ENCODE measurements at regions not wholly inside any gene's neighbourhood (a gene's known extent, or its start where the extent isn't known, plus 50 kb on each side); places are given as distances from the start of the nearest gene placed in this dataset.

DNA sequence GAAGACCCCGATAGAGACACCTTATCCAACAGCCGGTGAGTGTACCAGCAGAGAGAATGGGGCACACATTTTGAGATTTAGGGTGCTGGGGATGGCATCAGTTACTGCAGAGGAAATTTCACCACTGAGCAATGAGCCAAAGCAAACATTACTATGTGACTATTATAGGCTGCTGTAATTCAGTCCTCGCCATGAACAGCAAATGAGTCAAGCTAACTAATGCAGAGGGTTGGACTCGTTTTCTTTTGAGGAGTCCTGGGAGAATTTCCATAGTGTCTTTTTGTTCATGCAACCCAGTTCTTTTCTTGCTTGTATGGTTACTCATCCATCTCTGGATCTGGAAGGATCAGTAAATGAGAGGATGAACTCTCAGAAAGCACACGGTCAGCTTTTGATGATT is 323.8 kb downstream of the PSAT1 start:
- TF ChIP-seq, protein P1, sequence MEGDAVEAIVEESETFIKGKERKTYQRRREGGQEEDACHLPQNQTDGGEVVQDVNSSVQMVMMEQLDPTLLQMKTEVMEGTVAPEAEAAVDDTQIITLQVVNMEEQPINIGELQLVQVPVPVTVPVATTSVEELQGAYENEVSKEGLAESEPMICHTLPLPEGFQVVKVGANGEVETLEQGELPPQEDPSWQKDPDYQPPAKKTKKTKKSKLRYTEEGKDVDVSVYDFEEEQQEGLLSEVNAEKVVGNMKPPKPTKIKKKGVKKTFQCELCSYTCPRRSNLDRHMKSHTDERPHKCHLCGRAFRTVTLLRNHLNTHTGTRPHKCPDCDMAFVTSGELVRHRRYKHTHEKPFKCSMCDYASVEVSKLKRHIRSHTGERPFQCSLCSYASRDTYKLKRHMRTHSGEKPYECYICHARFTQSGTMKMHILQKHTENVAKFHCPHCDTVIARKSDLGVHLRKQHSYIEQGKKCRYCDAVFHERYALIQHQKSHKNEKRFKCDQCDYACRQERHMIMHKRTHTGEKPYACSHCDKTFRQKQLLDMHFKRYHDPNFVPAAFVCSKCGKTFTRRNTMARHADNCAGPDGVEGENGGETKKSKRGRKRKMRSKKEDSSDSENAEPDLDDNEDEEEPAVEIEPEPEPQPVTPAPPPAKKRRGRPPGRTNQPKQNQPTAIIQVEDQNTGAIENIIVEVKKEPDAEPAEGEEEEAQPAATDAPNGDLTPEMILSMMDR (IDR thresholded peaks at IDR 0.05; ENCODE audit: insufficient read depth, low read depth, low read length) = no peak
- Histone ChIP-seq H3K36me3 (ENCODE audit: control insufficient read depth, insufficient read depth, low read length) (no peaks in the 10 kb centered on the region), H3K27me3 (ENCODE audit: control insufficient read depth, insufficient read depth, low read length) (no peaks in the 10 kb centered on the region), H3K4me3 (ENCODE audit: low read depth, low read length) (no peak overlapping the region)
- ChIA-PET CTCF (no interaction called here), POLR2A (interaction anchor here (1.0 kb wide), 1 partner anchor 87 kb away, joined by 3 read pairs; no protein-coding TSS in a partner anchor)
- peak; percentile 49 for DNase-seq (ENCODE audit: low read depth)

DNA sequence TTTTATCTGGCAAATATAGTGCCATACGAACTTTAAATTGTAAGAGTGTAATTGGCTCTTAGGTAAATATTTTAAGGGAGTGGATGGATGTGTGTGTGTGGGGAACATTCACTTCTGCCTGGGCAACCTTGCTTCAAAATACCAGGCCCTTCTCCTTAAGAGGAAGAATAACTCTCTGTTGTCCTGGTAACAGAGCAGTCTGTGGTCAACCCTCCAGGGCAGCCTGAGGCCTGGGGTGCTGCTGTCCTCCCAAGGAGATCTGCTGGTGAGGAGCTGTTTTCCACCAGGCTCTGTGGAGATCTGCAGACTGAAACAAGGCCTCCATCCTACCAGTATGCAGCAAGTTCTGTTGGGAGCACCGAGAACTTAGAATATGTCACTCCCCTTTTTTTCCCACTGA is 325.2 kb downstream of the PSAT1 start:
- CTCF ChIA-PET = interaction anchor here (0.6 to 1.1 kb wide), 2 partner anchors 10 to 1028 kb away, joined by 3 to 4 read pairs; no protein-coding TSS in a partner anchor
- Histone ChIP-seq H3K27me3 (ENCODE audit: control insufficient read depth, insufficient read depth, low read length) (no peaks in the 10 kb centered on the region), H3K4me3 (ENCODE audit: low read depth, low read length) (no peak overlapping the region), H3K36me3 (ENCODE audit: control insufficient read depth, insufficient read depth, low read length) (no peaks in the 10 kb centered on the region)
- TF ChIP-seq, protein P1 (IDR thresholded peaks at IDR 0.05; ENCODE audit: insufficient read depth, low read depth, low read length) = no peak
- no peak for DNase-seq (ENCODE audit: low read depth)
- POLR2A ChIA-PET = no interaction called here

DNA sequence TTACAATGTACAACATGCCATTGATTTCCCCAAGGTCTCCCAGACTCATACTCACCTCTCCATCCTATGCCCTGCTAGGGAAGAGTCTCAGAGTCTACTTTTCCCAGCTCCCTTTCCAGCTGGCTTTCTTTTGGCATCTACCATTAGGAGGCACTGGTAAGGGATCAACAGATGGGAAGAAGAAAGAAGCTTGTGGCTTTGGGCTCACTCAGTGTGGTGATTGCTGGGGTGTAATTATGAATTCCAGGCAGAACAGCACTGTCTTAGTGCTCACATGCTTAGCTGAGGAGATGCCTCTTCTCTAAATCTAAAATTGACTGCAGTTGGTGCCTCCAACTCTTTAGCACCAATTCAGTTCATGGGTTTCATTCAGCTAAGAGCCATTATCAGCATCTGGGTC is 330.0 kb downstream of the PSAT1 start:
- Histone ChIP-seq H3K4me3 (ENCODE audit: low read depth, low read length) (no peak overlapping the region), H3K36me3 (ENCODE audit: control insufficient read depth, insufficient read depth, low read length) (no peaks in the 10 kb centered on the region), H3K27me3 (ENCODE audit: control insufficient read depth, insufficient read depth, low read length) (no peaks in the 10 kb centered on the region)
- TF ChIP-seq, protein P1 (IDR thresholded peaks at IDR 0.05; ENCODE audit: insufficient read depth, low read depth, low read length) = no peak
- POLR2A ChIA-PET = no interaction called here
- no peak for DNase-seq (ENCODE audit: low read depth)
- CTCF ChIA-PET = interaction anchor here (1.1 to 1.2 kb wide), 2 partner anchors 12 to 13 kb away, joined by 3 to 4 read pairs; no protein-coding TSS in a partner anchor

DNA sequence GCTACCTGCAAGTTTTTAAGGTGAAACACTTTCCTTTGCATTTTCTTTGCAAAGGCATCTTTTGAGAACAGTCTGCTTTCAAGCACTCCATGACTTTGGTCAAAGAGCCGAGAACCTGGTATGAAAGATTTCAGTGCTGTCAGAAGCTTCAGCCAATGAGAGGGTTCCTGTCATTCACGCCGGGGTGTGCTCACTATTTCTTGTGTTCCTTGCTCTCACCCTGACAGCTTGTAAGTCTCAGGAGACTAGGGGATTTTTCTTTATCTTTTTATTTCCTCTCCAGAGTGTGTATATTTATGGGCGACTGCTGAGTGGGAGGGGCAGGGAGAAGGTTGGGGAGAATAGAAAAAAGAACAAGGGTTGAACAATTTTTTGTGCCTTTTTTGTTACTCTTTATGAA is 334.0 kb downstream of the PSAT1 start:
- CTCF ChIA-PET = no interaction called here
- no peak for DNase-seq (ENCODE audit: low read depth)
- POLR2A ChIA-PET = no interaction called here

DNA sequence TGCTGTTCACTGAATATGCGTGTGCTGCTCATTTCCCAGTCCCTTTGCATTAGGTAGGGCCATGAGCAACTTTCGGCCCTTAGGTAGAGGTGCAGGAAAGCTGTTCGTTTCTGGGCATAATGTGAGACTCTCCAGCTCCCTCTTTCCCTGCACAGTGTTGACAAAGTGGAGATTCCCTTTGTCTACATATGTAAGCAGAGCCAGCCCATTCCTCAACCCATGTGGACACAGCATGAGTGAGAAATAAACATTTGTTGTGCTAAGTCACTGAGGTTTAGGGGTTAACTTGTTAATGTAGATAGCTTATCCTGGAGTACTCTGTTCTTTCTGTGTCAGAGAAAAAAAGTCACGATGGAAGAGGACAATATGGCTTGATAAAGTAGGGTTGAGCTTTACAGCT is 343.8 kb downstream of the PSAT1 start:
- CTCF ChIA-PET = interaction anchor here (1.2 kb wide), 1 partner anchor 9 kb away, joined by 3 read pairs; no protein-coding TSS in a partner anchor
- Histone ChIP-seq H3K4me3 (ENCODE audit: low read depth, low read length) (no peak overlapping the region), H3K36me3 (ENCODE audit: control insufficient read depth, insufficient read depth, low read length) (no peaks in the 10 kb centered on the region), H3K27me3 (ENCODE audit: control insufficient read depth, insufficient read depth, low read length) (no peaks in the 10 kb centered on the region)
- TF ChIP-seq, protein P1 (IDR thresholded peaks at IDR 0.05; ENCODE audit: insufficient read depth, low read depth, low read length) = no peak
- POLR2A ChIA-PET = no interaction called here
- DNase-seq (ENCODE audit: low read depth) = no peak

More for the DNA sequence above, 334.0 kb downstream of the PSAT1 start:
- Histone ChIP-seq H3K36me3 (ENCODE audit: control insufficient read depth, insufficient read depth, low read length) (no peaks in the 10 kb centered on the region), H3K27me3 (ENCODE audit: control insufficient read depth, insufficient read depth, low read length) (no peaks in the 10 kb centered on the region), H3K4me3 (ENCODE audit: low read depth, low read length) (no peak overlapping the region)
- TF ChIP-seq, protein P1 (IDR thresholded peaks at IDR 0.05; ENCODE audit: insufficient read depth, low read depth, low read length) = no peak

Data from BJ (cell line).